GM18498 (cell line): ENCODE measurements at regions not wholly inside any gene's neighbourhood (a gene's known extent, or its start where the extent isn't known, plus 50 kb on each side); places are given as distances from the start of the nearest gene placed in this dataset.

Experiments
- ATAC-seq: cut with Tn5 transposase; IDR thresholded peaks from one replicate; pipeline ENCODE4 v1.9.1; 2021; ENCODE audit warnings: mild to moderate bottlenecking, moderate library complexity; ENCODE audit not compliant: unreplicated experiment

GRCh38 chr1:214920337-214920736, 162.2 kb upstream of the KCNK2 start:
- ATAC-seq: no peak

GRCh38 chr1:214923278-214923915, 159.1 kb upstream of the KCNK2 start:
- no peak for ATAC-seq

GRCh38 chr1:214927796-214928195, 154.7 kb upstream of the KCNK2 start:
- ATAC-seq: no peak

- no peak for ATAC-seq
Observed at GRCh38 chr1:214928574-214928973, 154.0 kb upstream of the KCNK2 start.

GRCh38 chr1:214933375-214933774, 149.2 kb upstream of the KCNK2 start:
- no peak for ATAC-seq

- ATAC-seq: no peak
Observed at GRCh38 chr1:214934045-214934444, 148.5 kb upstream of the KCNK2 start.

- no peak for ATAC-seq
Observed at GRCh38 chr1:214935258-214935657, 147.3 kb upstream of the KCNK2 start.

- ATAC-seq: no peak
Observed at GRCh38 chr1:214939180-214939579, 143.4 kb upstream of the KCNK2 start.

GRCh38 chr1:214941061-214941460, 141.5 kb upstream of the KCNK2 start:
- ATAC-seq: no peak

GRCh38 chr1:214943054-214943453, 139.5 kb upstream of the KCNK2 start:
- no peak for ATAC-seq

- no peak for ATAC-seq
Observed at GRCh38 chr1:214946615-214947014, 135.9 kb upstream of the KCNK2 start.

GRCh38 chr1:214952648-214953047, 129.9 kb upstream of the KCNK2 start:
- no peak for ATAC-seq

GRCh38 chr1:214953901-214954616, 128.5 kb upstream of the KCNK2 start:
- ATAC-seq: no peak

- no peak for ATAC-seq
Observed at GRCh38 chr1:214954617-214954949, 128.0 kb upstream of the KCNK2 start.

GRCh38 chr1:214957330-214958137, 125.0 kb upstream of the KCNK2 start:
- ATAC-seq: no peak

- ATAC-seq: no peak
Observed at GRCh38 chr1:214958486-214958885, 124.1 kb upstream of the KCNK2 start.

- no peak for ATAC-seq
Observed at GRCh38 chr1:214966346-214966745, 116.2 kb upstream of the KCNK2 start.

GRCh38 chr1:214967865-214968575, 114.5 kb upstream of the KCNK2 start:
- no peak for ATAC-seq

- ATAC-seq: no peak
Observed at GRCh38 chr1:214970016-214970415, 112.5 kb upstream of the KCNK2 start.

- ATAC-seq: no peak
Observed at GRCh38 chr1:214971071-214971470, 111.5 kb upstream of the KCNK2 start.

- ATAC-seq: no peak
Observed at GRCh38 chr1:214974002-214974401, 108.5 kb upstream of the KCNK2 start.
